ENCODE measurements at regions not wholly inside any gene's neighbourhood (a gene's known extent, or its start where the extent isn't known, plus 50 kb on each side); places are given as distances from the start of the nearest gene placed in this dataset.

DNA sequence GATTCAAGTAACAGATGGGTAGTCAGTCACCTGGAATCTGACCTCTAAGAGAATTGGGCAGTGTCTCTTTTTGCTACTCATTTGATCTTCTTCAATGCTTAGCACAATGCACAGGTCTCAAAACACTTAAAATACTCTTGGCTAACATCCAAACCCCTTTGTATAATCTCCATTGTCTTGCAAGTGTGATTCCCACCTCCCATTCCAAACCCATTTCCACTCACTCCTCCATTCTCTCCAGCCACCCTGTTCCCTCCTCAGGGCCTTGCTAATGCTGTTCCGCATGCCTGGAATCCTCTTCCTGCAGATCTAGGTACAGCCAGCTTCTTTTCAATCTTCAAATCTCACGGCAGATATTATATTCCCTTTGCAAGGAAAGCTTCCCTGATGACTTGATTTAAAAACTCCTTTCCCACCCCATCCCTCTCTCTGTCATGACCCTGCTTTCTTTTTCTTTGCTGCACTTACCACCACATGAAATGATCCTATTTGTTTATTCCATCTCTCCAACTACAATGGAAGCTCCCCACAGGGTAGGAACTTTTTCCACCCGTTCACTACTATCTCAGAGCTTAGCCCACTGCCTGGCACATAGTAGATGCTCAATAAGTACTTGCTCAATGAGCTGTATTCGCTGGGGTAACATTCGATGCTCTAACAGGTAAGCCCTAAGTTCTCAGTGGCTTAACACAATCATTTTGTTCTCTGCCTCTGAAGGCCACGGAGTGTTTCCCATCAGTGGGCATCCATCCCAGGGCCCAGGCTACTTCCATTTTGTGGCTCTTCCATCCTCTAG lies 121.7 kb downstream of the MN1 start:
- no peak for DNase-seq

GRCh38 chr22:27680636-27681035 lies 120.9 kb downstream of the MN1 start:
- DNase-seq: no peak

- no peak for DNase-seq
These were observed 120.5 kb downstream of the MN1 start for GRCh38 chr22:27681037-27681436.

DNA sequence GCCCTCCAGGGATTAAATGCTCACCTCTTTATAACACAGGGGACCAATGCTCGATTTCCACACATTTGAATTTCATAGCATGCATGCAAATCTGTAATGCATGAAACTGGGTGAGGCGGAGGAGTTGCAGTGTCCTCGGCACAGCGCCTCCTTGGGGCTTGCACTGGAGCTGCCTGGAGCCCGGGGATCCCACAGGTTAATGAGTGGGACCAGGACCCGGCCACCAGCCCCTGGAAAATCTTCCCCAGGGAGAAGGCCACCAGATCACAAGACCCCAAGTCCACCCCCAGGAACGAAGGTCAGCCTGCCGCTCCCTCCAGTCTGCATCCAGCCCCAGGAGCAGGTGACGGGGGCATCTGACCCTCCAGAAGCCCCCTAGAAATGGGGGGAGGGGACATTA lies 119.1 kb downstream of the MN1 start:
- no peak for DNase-seq

DNA sequence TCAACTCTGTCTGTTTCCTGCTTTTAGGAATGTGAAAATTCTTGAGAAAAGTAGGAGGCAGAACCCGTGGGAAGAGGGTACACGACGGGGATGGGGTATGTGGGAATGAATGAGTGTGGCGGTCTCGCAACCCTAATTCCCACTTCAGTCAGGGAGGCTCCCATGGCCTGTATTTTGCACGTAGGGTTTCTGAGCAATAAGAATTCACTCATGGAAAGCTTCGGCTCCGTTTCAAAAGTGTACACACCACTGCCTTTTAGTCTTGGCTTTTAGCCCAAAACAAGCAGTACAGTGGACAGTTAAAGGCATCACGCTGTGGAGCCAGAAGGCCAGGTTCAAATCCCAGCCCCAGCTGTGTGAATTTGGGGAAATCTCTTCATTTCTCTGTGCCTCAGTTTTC lies 116.7 kb downstream of the MN1 start:
- DNase-seq: no peak

- no peak for DNase-seq
These were observed 116.0 kb downstream of the MN1 start for GRCh38 chr22:27685515-27685914.

DNA sequence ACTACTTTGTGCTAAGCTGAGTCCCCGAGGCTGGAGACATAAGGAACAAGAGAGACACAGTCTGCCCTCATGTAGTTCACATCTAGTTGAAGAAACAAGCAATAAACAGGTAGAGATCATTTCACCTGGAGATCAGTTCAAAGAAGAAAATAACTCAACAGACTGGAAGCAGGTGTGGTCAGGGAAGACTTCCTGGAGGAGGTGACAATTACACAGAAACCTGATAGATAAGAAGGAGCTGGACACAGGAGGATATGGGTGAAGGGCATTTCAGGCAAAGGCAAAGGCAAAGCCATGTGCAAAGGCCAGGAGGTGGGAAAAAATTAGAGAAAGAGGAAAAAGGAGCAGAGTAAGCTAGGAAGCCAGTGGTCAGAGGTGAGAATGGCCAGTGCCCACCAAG lies 115.6 kb downstream of the MN1 start:
- DNase-seq: no peak

- DNase-seq: no peak
These were observed 115.0 kb downstream of the MN1 start for GRCh38 chr22:27686534-27686933.

- no peak for DNase-seq
These were observed 113.5 kb downstream of the MN1 start for GRCh38 chr22:27687984-27688545.

DNA sequence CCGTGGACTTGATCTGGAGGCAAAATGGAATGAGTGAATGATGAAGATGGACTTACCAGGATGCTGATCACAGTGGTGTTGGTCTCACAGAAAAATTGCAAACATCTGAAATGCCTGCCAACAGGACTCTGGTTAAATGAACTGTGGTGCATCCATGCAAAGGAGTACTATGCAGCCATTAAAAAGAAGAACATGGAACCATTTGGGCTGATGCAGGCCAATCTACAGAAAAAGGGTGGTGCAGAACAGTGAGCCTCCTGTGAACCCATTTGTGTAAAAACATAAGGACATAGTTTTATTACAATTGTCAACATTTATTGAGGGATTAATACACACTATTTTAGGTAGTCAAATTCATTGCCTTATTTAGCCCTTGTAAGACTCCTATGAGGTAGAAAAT lies 111.9 kb downstream of the MN1 start:
- DNase-seq: no peak

GRCh38 chr22:27690599-27690998 lies 111.0 kb downstream of the MN1 start:
- no peak for DNase-seq

DNA sequence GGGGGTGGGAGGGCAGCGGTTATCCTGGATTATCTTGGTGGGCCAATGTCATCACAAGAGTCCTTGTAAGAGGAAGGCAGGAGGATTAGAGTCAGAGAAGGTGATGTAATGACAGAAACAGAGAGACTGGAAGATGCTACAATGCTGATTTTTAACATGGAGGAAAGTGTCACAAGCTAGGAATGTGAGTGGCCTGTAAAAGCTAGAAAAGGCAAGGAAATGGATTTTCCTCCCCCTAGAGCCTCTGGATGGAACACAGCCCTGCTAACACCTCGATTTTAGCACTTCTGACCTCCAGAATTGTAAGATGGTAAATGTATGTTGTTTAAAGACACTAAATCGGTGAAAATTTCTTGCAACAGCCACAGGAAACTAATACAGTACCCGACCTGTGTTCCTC lies 109.3 kb downstream of the MN1 start:
- DNase-seq: no peak

- DNase-seq: no peak
These were observed 105.6 kb downstream of the MN1 start for GRCh38 chr22:27695925-27696324.

- DNase-seq: no peak
These were observed 103.7 kb downstream of the MN1 start for GRCh38 chr22:27697888-27698287.

Measured in stimulated activated CD4-positive, alpha-beta T cell treated with anti-CD3 and anti-CD28 coated beads, Interleukin-12 subunit alpha, Interleukin-12 subunit beta, amount 100 ng/mL, for 4 hours (primary cell).